IMR-90 (cell line): ENCODE measurements at regions not wholly inside any gene's neighbourhood (a gene's known extent, or its start where the extent isn't known, plus 50 kb on each side); places are given as distances from the start of the nearest gene placed in this dataset.

ENCODE experiments used
- ATAC-seq: fragments of 200-7000 bp; cut with Tn5 transposase; 2 replicates; pipeline ENCODE4 v1.9.1; 2020; ENCODE audit warnings: low read depth, mild to moderate bottlenecking, moderate library complexity
- BruUV-seq: library from RNA; stranded (reverse); fragments of 400-500 nt; replicated peaks from 2 replicates; lab custom pipeline; 2021; lab: Mats Ljungman, UMichigan
- CTCF ChIA-PET: fragments of 300-600 bp; formaldehyde crosslinking; extraction: SDS; loops from one replicate; lab custom pipeline; 2021; ENCODE audit warnings: antibody characterized with exemption; lab: Yijun Ruan, JAX
- POLR2A ChIA-PET: fragments of 300-600 bp; sonication (Branson Sonifier 250); formaldehyde crosslinking; loops from one replicate; lab custom pipeline; 2022; ENCODE audit warnings: antibody characterized with exemption; ENCODE audit not compliant: unreplicated experiment; lab: Charles Lee
- DNase-seq: peaks from one replicate; pipeline ENCODE4 v3.0.0; 2013
- H2AFZ ChIP-seq: replicated peaks from 2 replicates; pipeline ENCODE3; 2013; ENCODE audit warnings: low read length, mild to moderate bottlenecking; ENCODE audit not compliant: poor library complexity
- H2AK5ac ChIP-seq: 2 replicates; pipeline ENCODE4 v1.6.1; 2013; ENCODE audit warnings: low read depth, low read length, inconsistent platforms
- H2AK9ac ChIP-seq: replicated peaks from 2 replicates; pipeline ENCODE3; 2013; ENCODE audit warnings: mild to moderate bottlenecking, low read depth, low read length, moderate library complexity; ENCODE audit not compliant: poor library complexity
- H2BK120ac ChIP-seq: 2 replicates; pipeline ENCODE4 v1.6.1; 2013; ENCODE audit warnings: low read depth, low read length, inconsistent platforms
- H2BK15ac ChIP-seq: 3 replicates; pipeline ENCODE4 v1.6.1; 2013; ENCODE audit warnings: low read depth, low read length, inconsistent platforms
- H2BK20ac ChIP-seq: 2 replicates; pipeline ENCODE4 v1.6.1; 2013; ENCODE audit warnings: low read depth, mild to moderate bottlenecking, inconsistent platforms, low read length, moderate library complexity
- H2BK5ac ChIP-seq: 2 replicates; pipeline ENCODE4 v1.6.1; 2013; ENCODE audit warnings: mild to moderate bottlenecking, low read depth, low read length, inconsistent platforms; ENCODE audit not compliant: poor library complexity, severe bottlenecking
- H3K14ac ChIP-seq: replicated peaks from 2 replicates; pipeline ENCODE4 v1.6.1; 2013; ENCODE audit warnings: low read depth, low read length, inconsistent platforms
- H3K18ac ChIP-seq: 2 replicates; pipeline ENCODE4 v1.6.1; 2013; ENCODE audit warnings: low read depth, low read length, control low read depth
- H3K23ac ChIP-seq: 2 replicates; pipeline ENCODE4 v1.6.1; 2013; ENCODE audit warnings: low read depth, low read length, inconsistent platforms
- H3K27ac ChIP-seq: 2 replicates; pipeline ENCODE4 v1.5.1; 2013; ENCODE audit warnings: mild to moderate bottlenecking, control low read depth, low read length; ENCODE audit not compliant: insufficient read depth
- H3K27me3 ChIP-seq: 2 replicates; pipeline ENCODE4 v1.6.1; 2013; ENCODE audit warnings: low read length; ENCODE audit not compliant: control insufficient read depth, insufficient read depth
- H3K36me3 ChIP-seq: 2 replicates; pipeline ENCODE4 v1.6.1; 2013; ENCODE audit warnings: low read length, mixed read lengths; ENCODE audit not compliant: control insufficient read depth, insufficient read depth
- H3K4ac ChIP-seq: 2 replicates; pipeline ENCODE4 v1.6.1; 2013; ENCODE audit warnings: low read depth, low read length, inconsistent platforms
- H3K4me1 ChIP-seq: 2 replicates; pipeline ENCODE4 v1.6.1; 2013; ENCODE audit warnings: low read length, mixed read lengths; ENCODE audit not compliant: control insufficient read depth, insufficient read depth
- H3K4me2 ChIP-seq: 2 replicates; pipeline ENCODE4 v1.6.1; 2013; ENCODE audit warnings: low read depth, mild to moderate bottlenecking, control low read depth, low read length, moderate library complexity
- H3K4me3 ChIP-seq: 2 replicates; pipeline ENCODE4 v1.5.1; 2013; ENCODE audit warnings: low read depth, mild to moderate bottlenecking, control low read depth, low read length, moderate library complexity; ENCODE audit not compliant: insufficient read depth
- H3K56ac ChIP-seq: 2 replicates; pipeline ENCODE4 v1.6.1; 2013; ENCODE audit warnings: low read length, inconsistent platforms; ENCODE audit not compliant: insufficient read depth; ENCODE audit errors: extremely low read depth
- H3K79me1 ChIP-seq, 2 experiments: 2 replicates each; pipeline ENCODE4 v1.6.1; 2013; ENCODE audit warnings: low read length in 2 of 2, inconsistent platforms in 1 of 2, low read depth in 1 of 2
- H3K9ac ChIP-seq: 2 replicates; pipeline ENCODE4 v1.6.1; 2013; ENCODE audit warnings: low read depth, low read length, control low read depth
- H3K9me1 ChIP-seq: 2 replicates; pipeline ENCODE4 v1.6.1; 2013; ENCODE audit warnings: low read length, inconsistent platforms; ENCODE audit not compliant: insufficient read depth
- H3K9me3 ChIP-seq: 2 replicates; pipeline ENCODE4 v1.6.1; 2013; ENCODE audit warnings: low read length; ENCODE audit not compliant: control insufficient read depth, insufficient read depth
- H4K20me1 ChIP-seq: 2 replicates; pipeline ENCODE4 v1.6.1; 2013; ENCODE audit warnings: low read length, inconsistent platforms; ENCODE audit not compliant: insufficient read depth
- H4K5ac ChIP-seq: 2 replicates; pipeline ENCODE4 v1.6.1; 2013; ENCODE audit warnings: mild to moderate bottlenecking, low read depth, low read length, control low read depth
- H4K8ac ChIP-seq, 2 experiments: 2 replicates each; pipeline ENCODE4 v1.6.1; 2013; ENCODE audit warnings: low read depth in 2 of 2, low read length in 2 of 2, control low read depth in 1 of 2, inconsistent platforms in 1 of 2
- H4K91ac ChIP-seq: 2 replicates; pipeline ENCODE4 v1.6.1; 2013; ENCODE audit warnings: low read depth, low read length, inconsistent platforms; ENCODE audit not compliant: insufficient read depth
- BHLHE40 ChIP-seq: fragments of 150-350 bp; IDR thresholded peaks from 2 replicates; pipeline ENCODE4 v1.6.1; 2016; ENCODE audit warnings: mild to moderate bottlenecking, low read depth, low read length
- CEBPB ChIP-seq: IDR thresholded peaks from 2 replicates; pipeline ENCODE4 v1.6.1; 2012; ENCODE audit warnings: low read depth, low read length, improper control_type of control experiment
- CHD1 ChIP-seq: IDR thresholded peaks from 2 replicates; pipeline ENCODE4 v1.6.1; 2012; ENCODE audit warnings: low read depth, low read length, improper control_type of control experiment
- CTCF ChIP-seq: conservative IDR thresholded peaks from 2 replicates; pipeline ENCODE4 v1.5.1; 2012; ENCODE audit warnings: mild to moderate bottlenecking, low read depth, low read length, improper control_type of control experiment
- ELK1 ChIP-seq: fragments of 150-350 bp; IDR thresholded peaks from 2 replicates; pipeline ENCODE4 v1.6.1; 2016; ENCODE audit warnings: low read depth, mild to moderate bottlenecking, low read length, moderate library complexity, borderline replicate concordance
- FOS ChIP-seq: fragments of 150-350 bp; IDR thresholded peaks from 2 replicates; pipeline ENCODE4 v1.6.1; 2016; ENCODE audit warnings: low read depth, low read length
- MAFK ChIP-seq: IDR thresholded peaks from 2 replicates; pipeline ENCODE4 v1.6.1; 2012; ENCODE audit warnings: low read depth, low read length, improper control_type of control experiment
- MAZ ChIP-seq: IDR thresholded peaks from 2 replicates; pipeline ENCODE4 v1.6.1; 2012; ENCODE audit warnings: low read depth, mild to moderate bottlenecking, low read length, improper control_type of control experiment, moderate library complexity, borderline replicate concordance
- MXI1 ChIP-seq: IDR thresholded peaks from 2 replicates; pipeline ENCODE4 v1.6.1; 2012; ENCODE audit warnings: low read depth, mild to moderate bottlenecking, low read length, moderate library complexity, borderline replicate concordance
- NFE2L2 ChIP-seq: fragments of 150-350 bp; IDR thresholded peaks from 2 replicates; pipeline ENCODE4 v1.6.1; 2016; ENCODE audit warnings: low read depth, mild to moderate bottlenecking, low read length
- POLR2A ChIP-seq: IDR thresholded peaks from 2 replicates; pipeline ENCODE4 v1.6.1; 2012; ENCODE audit warnings: mild to moderate bottlenecking, low read depth, low read length
- RAD21 ChIP-seq: IDR thresholded peaks from 2 replicates; pipeline ENCODE4 v1.6.1; 2012; ENCODE audit warnings: low read length, improper control_type of control experiment
- RCOR1 ChIP-seq: IDR thresholded peaks from 2 replicates; pipeline ENCODE4 v1.6.1; 2012; ENCODE audit warnings: mild to moderate bottlenecking, low read length, improper control_type of control experiment; ENCODE audit not compliant: insufficient replicate concordance
- RFX5 ChIP-seq: IDR thresholded peaks from 2 replicates; pipeline ENCODE4 v1.8.0; 2012; ENCODE audit warnings: low read depth, mild to moderate bottlenecking, low read length, moderate library complexity
- SMC3 ChIP-seq: fragments of 150-350 bp; IDR thresholded peaks from 2 replicates; pipeline ENCODE4 v1.6.1; 2016; ENCODE audit warnings: low read depth, mild to moderate bottlenecking, antibody characterized with exemption, low read length, moderate library complexity
- USF2 ChIP-seq: fragments of 150-350 bp; IDR thresholded peaks from 2 replicates; pipeline ENCODE4 v1.6.1; 2017; ENCODE audit warnings: mild to moderate bottlenecking, antibody characterized with exemption, low read length, low read depth
- WGBS, 2 experiments: methylation state at CpG; one replicate each; pipeline versions ENCODE4 v1.1.5 to v1.1.7; 2013; ENCODE audit warnings: missing lambda C conversion rate in 2 of 2; ENCODE audit not compliant: insufficient read length in 1 of 2; ENCODE audit errors: extremely low coverage in 2 of 2; 5-methylcytosine and 5-hydroxymethylcytosine counted together
- dilution Hi-C: fragments of 300-500 bp; cut with HindIII; formaldehyde crosslinking; loops from one replicate; pipeline ENCODE4 v1.14.3; 2018; ENCODE audit warnings: low sequenced_read_pairs; ENCODE audit not compliant: unreplicated experiment
- in situ Hi-C: fragments of 300-500 bp; cut with MboI; formaldehyde crosslinking; loops from 3 replicates; pipeline ENCODE4 v1.14.3; 2019; ENCODE audit warnings: low sequenced_read_pairs, inconsistent platforms, mixed read lengths
- intact Hi-C: fragments of 100-400 bp; cut with micrococcal nuclease; formaldehyde crosslinking; loops from 2 replicates; pipeline ENCODE4 v1.10.0; 2022

- no TSS peak for BruUV-seq
- Histone ChIP-seq H4K8ac (no peak overlapping the region), H3K9me1 (no peaks in the 10 kb centered on the region), H3K14ac (no peak overlapping the region), H3K79me1 (no peaks in the 10 kb centered on the region), H3K4ac (no peak overlapping the region), H3K9ac (no peak overlapping the region), H4K91ac (no peak overlapping the region), H3K23ac (no peak overlapping the region), H2BK15ac (no peak overlapping the region), H2AK9ac (no peak overlapping the region), H2BK20ac (no peak overlapping the region), H4K5ac (no peak overlapping the region), H3K4me3 (no peak overlapping the region), H3K4me1 (no peaks in the 10 kb centered on the region), H2BK120ac (no peak overlapping the region), H3K4me2 (no peak overlapping the region), H2BK5ac (no peak overlapping the region), H2AK5ac (no peak overlapping the region), H3K9me3 (no peaks in the 10 kb centered on the region), H3K56ac (no peak overlapping the region), H4K20me1 (no peaks in the 10 kb centered on the region), H2AFZ (no peak overlapping the region), H3K36me3 (no peaks in the 10 kb centered on the region), H3K27me3 (no peaks in the 10 kb centered on the region), H3K18ac (no peak overlapping the region), H3K27ac (no peak overlapping the region)
- ATAC-seq = no peak
- dilution Hi-C loops (no loop called here), in situ Hi-C loops (no loop called here), intact Hi-C loops (no loop called here)
- no peak for TF ChIP-seq POLR2A
- TF ChIP-seq CHD1 = no peak
- no peak for TF ChIP-seq MAFK
- TF ChIP-seq ELK1 = no peak
- TF ChIP-seq SMC3 = no peak
- no peak for TF ChIP-seq RAD21
- no peak for TF ChIP-seq CEBPB
- TF ChIP-seq BHLHE40 = no peak
- TF ChIP-seq FOS = no peak
- no peak for TF ChIP-seq RCOR1
- no peak for TF ChIP-seq RFX5
- TF ChIP-seq CTCF = no peak
- TF ChIP-seq MXI1 = no peak
- TF ChIP-seq USF2 = no peak
- TF ChIP-seq MAZ = no peak
- no peak for TF ChIP-seq NFE2L2
- WGBS, 2 experiments = no CpG with 5 or more reads among the region's 3 CpGs
- no peak for DNase-seq
- ChIA-PET CTCF (no interaction called here), POLR2A (no interaction called here)
Observed at GRCh38 chr16:54584121-54584520, 297.5 kb upstream of the IRX3 start.
